GM12892 (cell line): ENCODE measurements at regions not wholly inside any gene's neighbourhood (a gene's known extent, or its start where the extent isn't known, plus 50 kb on each side); places are given as distances from the start of the nearest gene placed in this dataset.

Experiments used
- POLR2A ChIP-seq: IDR thresholded peaks from 2 replicates; pipeline ENCODE4 v1.6.1; 2011; ENCODE audit warnings: low read depth, low read length, control low read depth
- POLR2AphosphoS5 ChIP-seq: IDR thresholded peaks from 2 replicates; pipeline ENCODE4 v1.6.1; 2011; ENCODE audit warnings: low read depth, low read length, control low read depth

GRCh38 chr6:144824018-144824417 lies 538.9 kb downstream of the UTRN start:
- TF ChIP-seq POLR2AphosphoS5 = no peak
- no peak for TF ChIP-seq POLR2A
